Testis (tissue), 2 donors: ENCODE measurements at regions not wholly inside any gene's neighbourhood (a gene's known extent, or its start where the extent isn't known, plus 50 kb on each side); places are given as distances from the start of the nearest gene placed in this dataset.

Source experiments
- POLR2A ChIP-seq: fragments of 450-650 bp; IDR thresholded peaks from one replicate; pipeline ENCODE4 v1.6.1; 2017; ENCODE audit warnings: antibody characterized with exemption, mild to moderate bottlenecking, moderate library complexity
- TF ChIP-seq, protein P1 (sequence below), 3 experiments: fragments of 450-650 bp in 2 of 3; fragments of 200-600 bp in 1 of 3; sonication (generic) in 1 of 3; IDR thresholded peaks; one replicate each; pipeline ENCODE4 v1.5.1; 2016 to 2019; ENCODE audit warnings: antibody characterized with exemption in 3 of 3, mild to moderate bottlenecking in 2 of 3, moderate library complexity in 1 of 3

DNA sequence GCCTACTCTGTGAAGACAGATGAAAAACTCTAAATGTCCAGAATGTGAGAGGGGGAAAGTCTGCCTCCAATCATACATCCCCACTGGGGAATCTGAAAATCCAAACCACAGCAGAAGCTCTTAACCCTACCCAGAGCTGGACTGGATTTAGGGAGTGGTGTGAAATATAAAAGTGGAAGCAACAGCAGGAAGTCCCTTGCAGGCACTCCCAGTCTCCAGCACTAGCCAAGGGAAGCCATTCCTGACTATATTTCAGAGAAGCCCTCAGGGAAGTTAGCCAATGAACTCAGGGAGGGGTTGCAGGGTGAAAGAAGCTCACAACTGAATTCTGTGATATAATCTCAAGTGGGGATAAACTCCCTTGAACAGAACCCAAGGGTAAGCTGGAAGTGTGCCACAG, 51.5 kb downstream of the CRPPA start:
- no peak for TF ChIP-seq POLR2A
- TF ChIP-seq, protein P1, sequence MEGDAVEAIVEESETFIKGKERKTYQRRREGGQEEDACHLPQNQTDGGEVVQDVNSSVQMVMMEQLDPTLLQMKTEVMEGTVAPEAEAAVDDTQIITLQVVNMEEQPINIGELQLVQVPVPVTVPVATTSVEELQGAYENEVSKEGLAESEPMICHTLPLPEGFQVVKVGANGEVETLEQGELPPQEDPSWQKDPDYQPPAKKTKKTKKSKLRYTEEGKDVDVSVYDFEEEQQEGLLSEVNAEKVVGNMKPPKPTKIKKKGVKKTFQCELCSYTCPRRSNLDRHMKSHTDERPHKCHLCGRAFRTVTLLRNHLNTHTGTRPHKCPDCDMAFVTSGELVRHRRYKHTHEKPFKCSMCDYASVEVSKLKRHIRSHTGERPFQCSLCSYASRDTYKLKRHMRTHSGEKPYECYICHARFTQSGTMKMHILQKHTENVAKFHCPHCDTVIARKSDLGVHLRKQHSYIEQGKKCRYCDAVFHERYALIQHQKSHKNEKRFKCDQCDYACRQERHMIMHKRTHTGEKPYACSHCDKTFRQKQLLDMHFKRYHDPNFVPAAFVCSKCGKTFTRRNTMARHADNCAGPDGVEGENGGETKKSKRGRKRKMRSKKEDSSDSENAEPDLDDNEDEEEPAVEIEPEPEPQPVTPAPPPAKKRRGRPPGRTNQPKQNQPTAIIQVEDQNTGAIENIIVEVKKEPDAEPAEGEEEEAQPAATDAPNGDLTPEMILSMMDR (IDR thresholded peaks at IDR 0.05): no peak
